ENCODE measurements at regions not wholly inside any gene's neighbourhood (a gene's known extent, or its start where the extent isn't known, plus 50 kb on each side); places are given as distances from the start of the nearest gene placed in this dataset.

- intact Hi-C loops (cut with micrococcal nuclease; ENCODE audit: unreplicated experiment) (no loop called here), in situ Hi-C loops (cut with HindIII; ENCODE audit: low pct_unique_long_range_greater_than_20kb, low sequenced_read_pairs) (no loop called here)
- POLR2A ChIA-PET, result no interaction called here
- ATAC-seq (no peak), DNase-seq (ENCODE audit: low read depth, low spot score) (no peak)
- H3K4me3 ChIP-seq (ENCODE audit: low read depth in 2 of 2, low read length in 2 of 2), result no peak overlapping the region
- H3K9me3 ChIP-seq (ENCODE audit: control insufficient read depth, insufficient read depth, low read depth, low read length), result peaks cover 12% of the 10 kb centered on the region; the same call in 1 of the 2 replicates
- H3K27me3 ChIP-seq (ENCODE audit: control insufficient read depth, insufficient read depth, low read length), result no peaks in the 10 kb centered on the region
- CTCF ChIA-PET, result no interaction called here
- TF ChIP-seq SIN3A (IDR thresholded peaks at IDR 0.05; ENCODE audit: borderline replicate concordance, insufficient read depth, low read depth, low read length) (no peak), CTCF (IDR thresholded peaks at IDR 0.05) (no peak), TCF7L2 (IDR thresholded peaks at IDR 0.05; ENCODE audit: low read depth, low read length) (no peak), REST (IDR thresholded peaks at IDR 0.05; ENCODE audit: insufficient read depth in 1 of 2, low read depth in 2 of 2, low read length in 1 of 2) (no peak), POLR2AphosphoS5 (IDR thresholded peaks at IDR 0.05; ENCODE audit: low read depth, low read length) (no peak)
- no peaks in the 10 kb centered on the region for H3K4me1 ChIP-seq (ENCODE audit: control insufficient read depth, insufficient read depth, low read length)
- H3K27ac ChIP-seq (ENCODE audit: low read length), result no peak overlapping the region
- BruUV-seq (replicated peaks), result no TSS peak
- H3K36me3 ChIP-seq (ENCODE audit: control insufficient read depth, insufficient read depth, low read length), result no peaks in the 10 kb centered on the region
These were observed 110.7 kb downstream of the UTRN start for GRCh38 chr6:144395826-144396225.

GRCh38 chr6:144397141-144397540 is 112.0 kb downstream of the UTRN start:
- in situ Hi-C loops (cut with HindIII; ENCODE audit: low pct_unique_long_range_greater_than_20kb, low sequenced_read_pairs), result no loop called here
- no TSS peak for BruUV-seq (replicated peaks)

More at GRCh38 chr6:144397141-144397540, 112.0 kb downstream of the UTRN start:
- intact Hi-C loops (cut with micrococcal nuclease; ENCODE audit: unreplicated experiment), result no loop called here
- no peak for ATAC-seq
- Histone ChIP-seq H3K4me3 (ENCODE audit: low read depth in 2 of 2, low read length in 2 of 2) (no peak overlapping the region), H3K27ac (ENCODE audit: low read length) (no peak overlapping the region), H3K9me3 (ENCODE audit: control insufficient read depth, insufficient read depth, low read depth, low read length) (peaks cover 12% of the 10 kb centered on the region; the same call in 1 of the 2 replicates), H3K36me3 (ENCODE audit: control insufficient read depth, insufficient read depth, low read length) (no peaks in the 10 kb centered on the region), H3K4me1 (ENCODE audit: control insufficient read depth, insufficient read depth, low read length) (peaks cover 3% of the 10 kb centered on the region; the same call in 1 of the 2 replicates), H3K27me3 (ENCODE audit: control insufficient read depth, insufficient read depth, low read length) (no peaks in the 10 kb centered on the region)
- ChIA-PET POLR2A (no interaction called here), CTCF (no interaction called here)
- DNase-seq (ENCODE audit: low read depth, low spot score), result no peak
- no peak for TF ChIP-seq CTCF (IDR thresholded peaks at IDR 0.05)
- TF ChIP-seq REST (IDR thresholded peaks at IDR 0.05; ENCODE audit: insufficient read depth in 1 of 2, low read depth in 2 of 2, low read length in 1 of 2), result no peak
- TF ChIP-seq SIN3A (IDR thresholded peaks at IDR 0.05; ENCODE audit: borderline replicate concordance, insufficient read depth, low read depth, low read length), result no peak
- TF ChIP-seq TCF7L2 (IDR thresholded peaks at IDR 0.05; ENCODE audit: low read depth, low read length), result no peak
- no peak for TF ChIP-seq POLR2AphosphoS5 (IDR thresholded peaks at IDR 0.05; ENCODE audit: low read depth, low read length)
